OCI-LY3 (cell line): ENCODE measurements at regions not wholly inside any gene's neighbourhood (a gene's known extent, or its start where the extent isn't known, plus 50 kb on each side); places are given as distances from the start of the nearest gene placed in this dataset.

ENCODE experiments used
- H2AFZ ChIP-seq: fragments of 200-600, 300-600 bp; shearing (Covaris generic); 2 replicates; pipeline ENCODE4 v1.6.0; 2014; ENCODE audit warnings: antibody characterized with exemption, low read depth, low read length
- H3K27ac ChIP-seq: fragments of 200-600, 300-600 bp; sonication (generic); 2 replicates; pipeline ENCODE4 v1.5.1; 2014; ENCODE audit warnings: mild to moderate bottlenecking, low read length, moderate library complexity, mixed read lengths
- H3K27me3 ChIP-seq: fragments of 200-600, 300-600 bp; sonication (generic); 2 replicates; pipeline ENCODE4 v1.6.1; 2014; ENCODE audit warnings: low read depth, low read length, mixed read lengths
- H3K36me3 ChIP-seq: fragments of 200-600, 300-600 bp; sonication (generic); replicated peaks from 2 replicates; pipeline ENCODE3; 2014; ENCODE audit warnings: low read depth, low read length, mixed read lengths
- H3K4me1 ChIP-seq: fragments of 300-600, 200-600 bp; sonication (generic); 2 replicates; pipeline ENCODE4 v1.6.1; 2014; ENCODE audit warnings: low read length, mixed read lengths
- H3K4me2 ChIP-seq: fragments of 200-600, 300-600 bp; sonication (generic); 2 replicates; pipeline ENCODE4 v1.6.1; 2014; ENCODE audit warnings: low read length, mixed read lengths
- H3K4me3 ChIP-seq: fragments of 300-600, 200-600 bp; sonication (generic); 2 replicates; pipeline ENCODE4 v1.5.1; 2014; ENCODE audit warnings: antibody characterized with exemption, mild to moderate bottlenecking, low read length, moderate library complexity
- H3K79me2 ChIP-seq: fragments of 300-600, 200-600 bp; shearing (Covaris generic); 2 replicates; pipeline ENCODE4 v1.6.1; 2014; ENCODE audit warnings: mild to moderate bottlenecking, low read length, mixed read lengths
- H3K9ac ChIP-seq: fragments of 300-600, 200-600 bp; shearing (Covaris generic); 2 replicates; pipeline ENCODE4 v1.6.0; 2014; ENCODE audit warnings: mild to moderate bottlenecking, low read length, moderate library complexity
- H3K9me3 ChIP-seq: fragments of 200-600, 300-600 bp; shearing (Covaris generic); 2 replicates; pipeline ENCODE4 v1.6.1; 2014; ENCODE audit warnings: low read length, mixed read lengths; ENCODE audit not compliant: insufficient read depth
- H4K20me1 ChIP-seq: fragments of 200-600, 300-600 bp; sonication (generic); 2 replicates; pipeline ENCODE4 v1.6.1; 2016; ENCODE audit warnings: low read length, mixed read lengths; ENCODE audit not compliant: insufficient read depth
- CTCF ChIP-seq: fragments of 200-600, 300-600 bp; sonication (generic); IDR thresholded peaks from 2 replicates; pipeline ENCODE4 v1.5.1; 2014; ENCODE audit warnings: antibody characterized with exemption, low read length, low read depth
- EZH2phosphoT487 ChIP-seq: fragments of 200-600 bp; shearing (Covaris generic); IDR thresholded peaks from 2 replicates; pipeline ENCODE4 v1.6.1; 2018; ENCODE audit warnings: antibody characterized with exemption, mixed run types, low read depth

- peak overlapping the region; percentile 99 for H3K4me2 ChIP-seq
- H3K4me3 ChIP-seq, result peak overlapping the region; percentile 100
- peaks cover 63% of the 10 kb centered on the region for H3K4me1 ChIP-seq
- peak overlapping the region; percentile 100 for H3K27ac ChIP-seq
- peaks cover 95% of the 10 kb centered on the region for H3K79me2 ChIP-seq
- H3K9ac ChIP-seq, result peak overlapping the region; percentile 100
- no peaks in the 10 kb centered on the region for H3K27me3 ChIP-seq
- no peaks in the 10 kb centered on the region for H3K9me3 ChIP-seq
- TF ChIP-seq CTCF, result no peak
- TF ChIP-seq EZH2phosphoT487, result no peak
- no peak overlapping the region for H2AFZ ChIP-seq
- H4K20me1 ChIP-seq, result peaks cover 57% of the 10 kb centered on the region
- peaks cover 64% of the 10 kb centered on the region for H3K36me3 ChIP-seq
These were observed 103.2 kb upstream of the RIPOR2 start for GRCh38 chr6:25038999-25039398.

GRCh38 chr6:25041485-25042035, 105.8 kb upstream of the RIPOR2 start:
- peak overlapping the region; percentile 100 for H3K9ac ChIP-seq
- no peaks in the 10 kb centered on the region for H3K27me3 ChIP-seq
- H3K36me3 ChIP-seq, result peaks cover 47% of the 10 kb centered on the region
- H3K27ac ChIP-seq, result peak overlapping the region; percentile 100
- peaks cover 65% of the 10 kb centered on the region for H3K4me1 ChIP-seq
- no peaks in the 10 kb centered on the region for H3K9me3 ChIP-seq
- peak overlapping the region; percentile 100 for H3K4me3 ChIP-seq
- H3K4me2 ChIP-seq, result peak overlapping the region; percentile 99
- H4K20me1 ChIP-seq, result peaks cover 32% of the 10 kb centered on the region
- peaks cover 93% of the 10 kb centered on the region for H3K79me2 ChIP-seq
- H2AFZ ChIP-seq, result no peak overlapping the region
- TF ChIP-seq EZH2phosphoT487 (no peak), CTCF (no peak)

- TF ChIP-seq CTCF (no peak), EZH2phosphoT487 (no peak)
- Histone ChIP-seq H3K9ac (peak overlapping the region; percentile 100), H2AFZ (no peak overlapping the region)
These were observed 106.3 kb upstream of the RIPOR2 start for GRCh38 chr6:25042036-25042521.

GRCh38 chr6:25042536-25042935, 106.8 kb upstream of the RIPOR2 start:
- H2AFZ ChIP-seq, result no peak overlapping the region
- H3K27ac ChIP-seq, result peak overlapping the region; percentile 100
- peak overlapping the region; percentile 99 for H3K4me2 ChIP-seq
- H3K4me3 ChIP-seq, result peak overlapping the region; percentile 100
- peak overlapping the region; percentile 100 for H3K9ac ChIP-seq
- H4K20me1 ChIP-seq, result peaks cover 22% of the 10 kb centered on the region
- peaks cover 86% of the 10 kb centered on the region for H3K79me2 ChIP-seq
- peak; percentile 24; the same call in 1 of the 2 replicates for TF ChIP-seq CTCF
- no peak for TF ChIP-seq EZH2phosphoT487
- H3K36me3 ChIP-seq, result peaks cover 37% of the 10 kb centered on the region
- H3K27me3 ChIP-seq, result no peaks in the 10 kb centered on the region
- peaks cover 62% of the 10 kb centered on the region for H3K4me1 ChIP-seq
- no peaks in the 10 kb centered on the region for H3K9me3 ChIP-seq

More at GRCh38 chr6:25042036-25042521, 106.3 kb upstream of the RIPOR2 start:
- peaks cover 42% of the 10 kb centered on the region for H3K36me3 ChIP-seq
- H4K20me1 ChIP-seq, result peaks cover 27% of the 10 kb centered on the region
- H3K27me3 ChIP-seq, result no peaks in the 10 kb centered on the region
- peak overlapping the region; percentile 100 for H3K4me3 ChIP-seq
- H3K4me1 ChIP-seq, result peaks cover 62% of the 10 kb centered on the region
- peaks cover 88% of the 10 kb centered on the region for H3K79me2 ChIP-seq
- no peaks in the 10 kb centered on the region for H3K9me3 ChIP-seq
- peak overlapping the region; percentile 99 for H3K4me2 ChIP-seq
- peak overlapping the region; percentile 100 for H3K27ac ChIP-seq
